ENCODE measurements at regions not wholly inside any gene's neighbourhood (a gene's known extent, or its start where the extent isn't known, plus 50 kb on each side); places are given as distances from the start of the nearest gene placed in this dataset.
"Not testable (repeated sequence)": the region's sequence is repeated elsewhere in the genome, so short reads cannot be mapped to it uniquely, and the experiment has no call there.

GRCh38 chr11:86749821-86750401 is 50.4 kb upstream of the PRSS23 start:
- DNase-seq = no peak

- no peak for DNase-seq
These were observed 51.0 kb upstream of the PRSS23 start for GRCh38 chr11:86749376-86749775.

- DNase-seq = no peak
These were observed 52.0 kb upstream of the PRSS23 start for GRCh38 chr11:86748296-86748695.

- no peak for DNase-seq
These were observed 52.5 kb upstream of the PRSS23 start for GRCh38 chr11:86747801-86748200.

GRCh38 chr11:86746514-86746913 is 53.8 kb upstream of the PRSS23 start:
- no peak for DNase-seq

GRCh38 chr11:86745571-86745970 is 54.8 kb upstream of the PRSS23 start:
- no peak for DNase-seq

GRCh38 chr11:86743223-86744118 is 56.9 kb upstream of the PRSS23 start:
- peak; percentile 91 for DNase-seq

- peak; percentile 16 for DNase-seq
These were observed 58.2 kb upstream of the PRSS23 start for GRCh38 chr11:86741839-86742805.

- no peak for DNase-seq
These were observed 58.9 kb upstream of the PRSS23 start for GRCh38 chr11:86741484-86741835.

- DNase-seq = peak; percentile 89
These were observed 59.5 kb upstream of the PRSS23 start for GRCh38 chr11:86740628-86741483.

- DNase-seq = no peak
These were observed 61.8 kb upstream of the PRSS23 start for GRCh38 chr11:86738568-86738967.

- DNase-seq = no peak
These were observed 62.6 kb upstream of the PRSS23 start for GRCh38 chr11:86737737-86738136.

GRCh38 chr11:86737230-86737629 is 63.1 kb upstream of the PRSS23 start:
- no peak for DNase-seq

GRCh38 chr11:86736291-86737143 is 63.8 kb upstream of the PRSS23 start:
- no peak for DNase-seq

- DNase-seq = no peak
These were observed 63.3 kb upstream of the ME3 start for GRCh38 chr11:86735451-86736290.

GRCh38 chr11:86732739-86733138 is 60.3 kb upstream of the ME3 start:
- not testable (repeated sequence) for DNase-seq

GRCh38 chr11:86732286-86732685 is 59.9 kb upstream of the ME3 start:
- DNase-seq = not testable (repeated sequence)

- DNase-seq = not testable (repeated sequence)
These were observed 57.2 kb upstream of the ME3 start for GRCh38 chr11:86729576-86729975.

- no peak for DNase-seq
These were observed 56.1 kb upstream of the ME3 start for GRCh38 chr11:86728562-86728961.

- DNase-seq = no peak
These were observed 54.5 kb upstream of the ME3 start for GRCh38 chr11:86726770-86727504.
